ENCODE measurements at regions not wholly inside any gene's neighbourhood (a gene's known extent, or its start where the extent isn't known, plus 50 kb on each side); places are given as distances from the start of the nearest gene placed in this dataset.

- no peak for TF ChIP-seq ZFP30 (CRISPR knock-in tag; IDR thresholded peaks at IDR 0.05; ENCODE audit: borderline replicate concordance)
- no peak for TF ChIP-seq HNRNPL (IDR thresholded peaks at IDR 0.05; ENCODE audit: low read depth, low read length)
- TF ChIP-seq ETS2 (tag; IDR thresholded peaks at IDR 0.05; ENCODE audit: borderline replicate concordance, poor library complexity, severe bottlenecking) = no peak
- no peak for TF ChIP-seq TAF7 (tag; IDR thresholded peaks at IDR 0.05)
- TF ChIP-seq MXD1 (CRISPR knock-in tag; IDR thresholded peaks at IDR 0.05; ENCODE audit: borderline replicate concordance, poor library complexity, severe bottlenecking) = no peak
- no peak for TF ChIP-seq POLR2AphosphoS2 (IDR thresholded peaks at IDR 0.05; ENCODE audit: low read length)
- no peak for TF ChIP-seq STAT5B (CRISPR knock-in tag; IDR thresholded peaks at IDR 0.05)
- no peak for TF ChIP-seq CXXC5 (CRISPR knock-in tag; IDR thresholded peaks at IDR 0.05)
- TF ChIP-seq POLR2AphosphoS5 (IDR thresholded peaks at IDR 0.05; ENCODE audit: control insufficient read depth, insufficient read depth, low read depth, low read length) = no peak
- TF ChIP-seq ATF2 (CRISPR knock-in tag; IDR thresholded peaks at IDR 0.05) = no peak
- no peak for TF ChIP-seq REST (IDR thresholded peaks at IDR 0.05; ENCODE audit: borderline replicate concordance)
- no peak for TF ChIP-seq REST (CRISPR knock-in tag; IDR thresholded peaks at IDR 0.05; ENCODE audit: low read depth)
- TF ChIP-seq MNT (conservative IDR thresholded peaks at IDR 0.05) = no peak
These were observed 128.6 kb downstream of the UNC5CL start for GRCh38 chr6:40910260-40910893.
